ENCODE measurements at regions not wholly inside any gene's neighbourhood (a gene's known extent, or its start where the extent isn't known, plus 50 kb on each side); places are given as distances from the start of the nearest gene placed in this dataset.

GRCh38 chr10:83698899-83699298 is 440.4 kb upstream of the GHITM start:
- intact Hi-C loops (cut with micrococcal nuclease) = no loop called here
- H3K9ac ChIP-seq (ENCODE audit: low read length) = no peak overlapping the region
- H4K20me1 ChIP-seq (ENCODE audit: insufficient read depth) = no peaks in the 10 kb centered on the region
- H3K4me2 ChIP-seq (ENCODE audit: low read length) = no peak overlapping the region
- no peaks in the 10 kb centered on the region for H3K79me2 ChIP-seq (ENCODE audit: insufficient read depth, low read length)
- no peak overlapping the region for H3K27ac ChIP-seq (ENCODE audit: low read depth, low read length)
- POLR2A ChIA-PET = no interaction called here
- BruUV-seq (replicated peaks) = no TSS peak
- RAD21 ChIA-PET (ENCODE audit: low non-redundant PET in 1 of 2, low total read pairs in 2 of 2, uncharacterized antibody in 2 of 2, unreplicated experiment in 2 of 2) = no interaction called here
- H3K9me2 ChIP-seq (ENCODE audit: insufficient read depth) = no peaks in the 10 kb centered on the region
- H3K27me3 ChIP-seq (ENCODE audit: insufficient read depth, low read length) = no peaks in the 10 kb centered on the region
- no peak for ATAC-seq
- H3K4me3 ChIP-seq (replicated peaks in 1 of 2; ENCODE audit: low read depth in 1 of 2, low read length in 2 of 2) = no peak overlapping the region
- TF ChIP-seq, protein P1, sequence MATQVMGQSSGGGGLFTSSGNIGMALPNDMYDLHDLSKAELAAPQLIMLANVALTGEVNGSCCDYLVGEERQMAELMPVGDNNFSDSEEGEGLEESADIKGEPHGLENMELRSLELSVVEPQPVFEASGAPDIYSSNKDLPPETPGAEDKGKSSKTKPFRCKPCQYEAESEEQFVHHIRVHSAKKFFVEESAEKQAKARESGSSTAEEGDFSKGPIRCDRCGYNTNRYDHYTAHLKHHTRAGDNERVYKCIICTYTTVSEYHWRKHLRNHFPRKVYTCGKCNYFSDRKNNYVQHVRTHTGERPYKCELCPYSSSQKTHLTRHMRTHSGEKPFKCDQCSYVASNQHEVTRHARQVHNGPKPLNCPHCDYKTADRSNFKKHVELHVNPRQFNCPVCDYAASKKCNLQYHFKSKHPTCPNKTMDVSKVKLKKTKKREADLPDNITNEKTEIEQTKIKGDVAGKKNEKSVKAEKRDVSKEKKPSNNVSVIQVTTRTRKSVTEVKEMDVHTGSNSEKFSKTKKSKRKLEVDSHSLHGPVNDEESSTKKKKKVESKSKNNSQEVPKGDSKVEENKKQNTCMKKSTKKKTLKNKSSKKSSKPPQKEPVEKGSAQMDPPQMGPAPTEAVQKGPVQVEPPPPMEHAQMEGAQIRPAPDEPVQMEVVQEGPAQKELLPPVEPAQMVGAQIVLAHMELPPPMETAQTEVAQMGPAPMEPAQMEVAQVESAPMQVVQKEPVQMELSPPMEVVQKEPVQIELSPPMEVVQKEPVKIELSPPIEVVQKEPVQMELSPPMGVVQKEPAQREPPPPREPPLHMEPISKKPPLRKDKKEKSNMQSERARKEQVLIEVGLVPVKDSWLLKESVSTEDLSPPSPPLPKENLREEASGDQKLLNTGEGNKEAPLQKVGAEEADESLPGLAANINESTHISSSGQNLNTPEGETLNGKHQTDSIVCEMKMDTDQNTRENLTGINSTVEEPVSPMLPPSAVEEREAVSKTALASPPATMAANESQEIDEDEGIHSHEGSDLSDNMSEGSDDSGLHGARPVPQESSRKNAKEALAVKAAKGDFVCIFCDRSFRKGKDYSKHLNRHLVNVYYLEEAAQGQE (IDR thresholded peaks at IDR 0.05; ENCODE audit: low read depth) = no peak
- TF ChIP-seq EZH2phosphoT487 (IDR thresholded peaks at IDR 0.05; ENCODE audit: borderline replicate concordance) = no peak
- no peak for TF ChIP-seq MAX (IDR thresholded peaks at IDR 0.05)
- no peak for TF ChIP-seq SRF (IDR thresholded peaks at IDR 0.05; ENCODE audit: low read depth)
- TF ChIP-seq POLR2A (IDR thresholded peaks at IDR 0.05; ENCODE audit: borderline replicate concordance, extremely low read depth, insufficient read depth, insufficient read length) = no peak
- no peak for TF ChIP-seq CEBPB (IDR thresholded peaks at IDR 0.05; ENCODE audit: low read depth)
- TF ChIP-seq TCF7L2 (IDR thresholded peaks at IDR 0.05; ENCODE audit: borderline replicate concordance, extremely low read depth, insufficient read depth, insufficient read length) = no peak
- TF ChIP-seq POLR2AphosphoS5 (IDR thresholded peaks at IDR 0.05; ENCODE audit: low read depth, low read length) = no peak
- no peak for TF ChIP-seq SIN3A (IDR thresholded peaks at IDR 0.05; ENCODE audit: low read depth)
- TF ChIP-seq RAD21 (IDR thresholded peaks at IDR 0.05; ENCODE audit: low read depth) = no peak
- TF ChIP-seq JUND (IDR thresholded peaks at IDR 0.05) = no peak
- no peak for TF ChIP-seq CBX3 (IDR thresholded peaks at IDR 0.05; ENCODE audit: low read depth)
- no peak for DNase-seq (ENCODE audit: low read depth, low spot score)
- no peak overlapping the region for H2AFZ ChIP-seq (ENCODE audit: low read depth, low read length, poor library complexity, severe bottlenecking)
- H3K4me1 ChIP-seq (ENCODE audit: control insufficient read depth in 1 of 2, insufficient read depth in 2 of 2, low read length in 2 of 2) = no peaks in the 10 kb centered on the region
- H3K36me3 ChIP-seq (ENCODE audit: control insufficient read depth in 1 of 2, insufficient read depth in 2 of 2, low read length in 2 of 2) = no peaks in the 10 kb centered on the region
- CTCF ChIA-PET = no interaction called here
- H3K9me3 ChIP-seq (ENCODE audit: control insufficient read depth in 1 of 2, insufficient read depth in 1 of 2, low read depth in 1 of 2, low read length in 2 of 2) = peaks cover 0 to 8% of the 10 kb centered on the region in 2 experiments; a peak in 2 of 4 replicates

All from HCT116 (cell line).